Peyer's patch (tissue), 4 donors: ENCODE measurements at regions not wholly inside any gene's neighbourhood (a gene's known extent, or its start where the extent isn't known, plus 50 kb on each side); places are given as distances from the start of the nearest gene placed in this dataset.
A peak's percentile ranks its signal among the peaks of the same experiment; 100 is the strongest.

Source experiments
- DNase-seq, 3 donors: peaks; one replicate each; pipeline ENCODE4 v3.0.0-alpha.2; 2017 to 2019
- H3K27ac ChIP-seq, 4 donors: fragments of 200-600 bp; sonication (generic); one replicate each; pipeline ENCODE4 v1.5.1; 2016 to 2019
- H3K27me3 ChIP-seq, 2 donors: fragments of 200-600 bp; sonication (generic); one replicate each; pipeline ENCODE4 v1.5.1; 2019
- H3K36me3 ChIP-seq, 3 donors: fragments of 200-600 bp; sonication (generic); one replicate each; pipeline ENCODE4 v1.5.1; 2016 to 2019
- H3K4me1 ChIP-seq, 4 donors: fragments of 200-600 bp; sonication (generic); one replicate each; pipeline ENCODE4 v1.5.1; 2016 to 2019
- H3K4me3 ChIP-seq, 4 donors: fragments of 200-600 bp; sonication (generic); 1 replicate in 3 of 4; 2 replicates in 1 of 4; pipeline ENCODE4 v1.5.1; 2016 to 2019; ENCODE audit warnings: mild to moderate bottlenecking in 1 of 4
- H3K9me3 ChIP-seq, 4 donors: fragments of 200-600 bp; sonication (generic); one replicate each; pipeline ENCODE4 v1.5.1; 2016 to 2019; ENCODE audit warnings: mild to moderate bottlenecking in 1 of 4
- POLR2A ChIP-seq, 2 donors: fragments of 450-650 bp; IDR thresholded peaks; one replicate each; pipeline ENCODE4 v1.5.1; 2017; ENCODE audit warnings: antibody characterized with exemption in 2 of 2, mild to moderate bottlenecking in 2 of 2, moderate library complexity in 2 of 2
- TF ChIP-seq, protein P1 (sequence below), 6 experiments: fragments of 450-650 bp in 4 of 6; fragments of 200-600 bp in 2 of 6; sonication (generic) in 1 of 6; IDR thresholded peaks; one replicate each; pipeline ENCODE4 v1.5.1; 2017 to 2019; ENCODE audit warnings: antibody characterized with exemption in 6 of 6, mild to moderate bottlenecking in 3 of 6, moderate library complexity in 1 of 6

DNA sequence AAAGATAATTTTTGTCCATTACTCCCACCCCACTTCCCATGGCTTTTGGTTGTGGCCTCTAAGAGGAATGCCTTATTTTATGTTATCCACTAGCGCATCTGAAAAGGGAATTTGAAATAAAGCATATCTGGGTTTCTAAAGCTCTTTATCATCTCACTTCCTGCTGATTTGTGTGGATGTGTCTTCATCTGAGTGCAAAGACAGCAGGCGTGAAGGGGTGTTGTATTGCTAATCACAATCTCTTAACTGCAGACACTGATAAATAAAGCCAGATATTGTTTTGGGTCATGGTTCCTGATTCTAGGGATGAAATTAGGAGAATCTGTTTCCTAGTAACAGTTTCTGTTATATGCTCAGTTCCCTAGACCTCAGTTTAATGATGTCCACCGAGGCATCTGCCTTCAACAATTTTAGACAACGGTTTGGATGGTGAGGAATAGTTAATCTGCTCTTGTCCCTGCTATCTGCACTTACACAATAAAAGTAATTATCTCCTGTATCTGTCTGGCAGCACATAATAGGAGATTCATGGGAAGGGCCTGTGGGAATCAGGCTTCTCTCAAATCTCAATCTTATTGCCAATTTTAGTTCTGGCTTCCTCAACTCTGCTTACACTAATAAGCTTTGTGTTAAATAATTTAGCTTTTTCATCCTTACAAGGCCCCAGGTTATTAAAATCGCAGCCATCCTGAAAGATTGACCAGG, 517.9 kb upstream of the ATXN8OS start:
- Histone ChIP-seq H3K36me3 (no peaks in the 10 kb centered on the region), H3K4me3 (no peak overlapping the region), H3K27ac (no peak overlapping the region), H3K27me3 (no peaks in the 10 kb centered on the region), H3K9me3 (no peaks in the 10 kb centered on the region), H3K4me1 (no peaks in the 10 kb centered on the region)
- DNase-seq = no peak
- TF ChIP-seq POLR2A (IDR thresholded peaks at IDR 0.05) = no peak
- TF ChIP-seq, protein P1, sequence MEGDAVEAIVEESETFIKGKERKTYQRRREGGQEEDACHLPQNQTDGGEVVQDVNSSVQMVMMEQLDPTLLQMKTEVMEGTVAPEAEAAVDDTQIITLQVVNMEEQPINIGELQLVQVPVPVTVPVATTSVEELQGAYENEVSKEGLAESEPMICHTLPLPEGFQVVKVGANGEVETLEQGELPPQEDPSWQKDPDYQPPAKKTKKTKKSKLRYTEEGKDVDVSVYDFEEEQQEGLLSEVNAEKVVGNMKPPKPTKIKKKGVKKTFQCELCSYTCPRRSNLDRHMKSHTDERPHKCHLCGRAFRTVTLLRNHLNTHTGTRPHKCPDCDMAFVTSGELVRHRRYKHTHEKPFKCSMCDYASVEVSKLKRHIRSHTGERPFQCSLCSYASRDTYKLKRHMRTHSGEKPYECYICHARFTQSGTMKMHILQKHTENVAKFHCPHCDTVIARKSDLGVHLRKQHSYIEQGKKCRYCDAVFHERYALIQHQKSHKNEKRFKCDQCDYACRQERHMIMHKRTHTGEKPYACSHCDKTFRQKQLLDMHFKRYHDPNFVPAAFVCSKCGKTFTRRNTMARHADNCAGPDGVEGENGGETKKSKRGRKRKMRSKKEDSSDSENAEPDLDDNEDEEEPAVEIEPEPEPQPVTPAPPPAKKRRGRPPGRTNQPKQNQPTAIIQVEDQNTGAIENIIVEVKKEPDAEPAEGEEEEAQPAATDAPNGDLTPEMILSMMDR (IDR thresholded peaks at IDR 0.05) = no peak

DNA sequence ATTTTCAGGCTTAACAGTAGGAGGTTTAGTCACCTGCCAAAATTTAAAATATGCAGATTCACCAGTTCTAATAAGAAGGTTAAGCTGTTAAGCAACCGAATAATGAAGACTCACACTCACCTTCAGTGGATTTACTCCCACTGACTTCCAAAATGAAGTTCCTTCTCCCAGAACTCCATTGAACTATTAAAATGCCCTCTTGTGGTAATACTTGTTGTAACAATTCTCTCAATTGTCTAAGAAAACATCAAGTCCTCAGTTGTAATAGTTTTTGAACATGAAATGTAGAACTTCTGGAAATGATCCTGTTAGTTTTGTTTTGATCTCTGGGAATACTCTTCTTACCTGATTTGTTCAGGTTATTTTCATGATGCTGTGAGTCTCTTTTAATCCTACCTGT, 522.0 kb upstream of the ATXN8OS start:
- no peaks in the 10 kb centered on the region for H3K27me3 ChIP-seq
- no peak for DNase-seq
- H3K36me3 ChIP-seq = no peaks in the 10 kb centered on the region
- no peak overlapping the region for H3K4me3 ChIP-seq
- TF ChIP-seq, protein P1 (IDR thresholded peaks at IDR 0.05) = no peak
- TF ChIP-seq POLR2A (IDR thresholded peaks at IDR 0.05) = no peak
- H3K4me1 ChIP-seq = no peaks in the 10 kb centered on the region
- no peak overlapping the region for H3K27ac ChIP-seq
- H3K9me3 ChIP-seq = no peaks in the 10 kb centered on the region

DNA sequence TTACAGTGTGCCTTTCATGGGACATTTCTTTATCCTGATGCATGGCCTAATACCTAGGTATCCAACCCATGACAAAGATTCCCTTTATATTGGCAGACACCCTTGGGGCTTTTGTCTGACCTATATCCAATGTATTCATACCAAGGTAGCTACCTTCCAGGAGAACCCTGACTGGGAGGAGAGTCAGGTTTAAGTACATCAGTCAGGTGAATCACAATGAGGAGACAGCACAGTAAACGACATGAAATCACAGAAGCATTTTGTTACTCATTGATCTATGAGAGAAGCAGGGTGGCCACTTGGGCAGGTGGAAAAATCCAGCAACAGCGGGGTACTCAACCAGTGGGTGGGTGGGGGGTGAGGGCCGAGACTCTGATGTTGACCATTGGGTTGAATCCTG, 527.4 kb upstream of the ATXN8OS start:
- no peak overlapping the region for H3K4me3 ChIP-seq
- no peak for DNase-seq
- H3K4me1 ChIP-seq = no peaks in the 10 kb centered on the region
- no peaks in the 10 kb centered on the region for H3K27me3 ChIP-seq
- no peak overlapping the region for H3K27ac ChIP-seq
- no peaks in the 10 kb centered on the region for H3K9me3 ChIP-seq
- H3K36me3 ChIP-seq = no peaks in the 10 kb centered on the region
- TF ChIP-seq, protein P1 (IDR thresholded peaks at IDR 0.05) = no peak
- TF ChIP-seq POLR2A (IDR thresholded peaks at IDR 0.05) = no peak

DNA sequence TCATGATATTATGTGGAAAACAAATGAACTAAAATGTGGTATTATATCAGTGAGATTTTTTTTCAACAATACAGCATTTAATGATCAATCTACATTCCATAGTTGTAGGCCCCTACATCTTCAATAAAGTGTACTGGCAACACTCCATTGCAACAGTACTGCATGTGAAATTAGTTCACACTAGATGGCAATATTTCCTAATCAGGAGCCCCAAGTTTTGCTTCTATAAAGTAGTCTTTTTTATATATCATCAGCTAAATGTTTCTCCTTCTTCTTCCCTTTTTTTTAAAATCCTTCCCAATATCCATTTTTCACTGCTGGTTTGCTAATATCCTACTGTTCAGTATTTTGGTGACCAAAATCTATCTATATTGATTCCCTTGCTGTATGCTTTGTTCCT, 528.3 kb upstream of the ATXN8OS start:
- no peaks in the 10 kb centered on the region for H3K9me3 ChIP-seq
- no peak overlapping the region for H3K4me3 ChIP-seq
- TF ChIP-seq, protein P1 (IDR thresholded peaks at IDR 0.05) = peak in 3 of 6 experiments; percentile 16 to 17 (median 16)
- no peak for TF ChIP-seq POLR2A (IDR thresholded peaks at IDR 0.05)
- no peak overlapping the region for H3K27ac ChIP-seq
- no peaks in the 10 kb centered on the region for H3K36me3 ChIP-seq
- H3K4me1 ChIP-seq = no peaks in the 10 kb centered on the region
- no peaks in the 10 kb centered on the region for H3K27me3 ChIP-seq
- no peak for DNase-seq

DNA sequence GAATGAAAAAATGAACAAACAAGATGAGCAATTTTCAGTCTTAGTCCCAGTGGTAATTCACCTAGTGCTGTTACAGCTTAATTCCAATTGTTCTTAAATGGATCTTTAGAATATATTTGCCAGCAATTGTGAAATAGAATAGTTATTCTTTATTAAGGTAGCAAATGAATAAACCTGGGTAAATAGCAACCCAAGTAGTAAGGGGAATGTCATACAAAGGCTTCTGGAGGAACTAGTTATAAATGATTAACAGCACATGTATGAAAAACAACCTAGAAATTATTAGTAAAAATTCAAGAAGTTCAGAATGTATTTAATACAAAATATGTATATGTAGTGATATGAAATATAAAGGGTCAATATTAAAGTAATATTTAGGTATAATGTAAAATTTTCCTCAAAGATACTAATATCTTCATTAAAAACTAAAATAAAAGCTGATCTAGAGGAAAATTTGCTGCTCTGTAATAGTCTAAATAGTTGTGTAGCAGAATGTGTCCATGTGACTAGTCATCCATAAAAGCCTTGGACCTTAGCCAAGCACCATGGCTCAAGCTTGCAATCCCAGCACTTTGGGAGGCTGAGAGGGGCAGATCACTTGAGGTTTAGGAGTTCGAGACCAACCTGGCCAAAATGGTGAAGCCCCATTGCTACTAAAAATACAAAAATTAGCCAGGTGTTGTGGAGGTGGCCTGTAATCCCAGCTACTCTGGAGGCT, 535.9 kb upstream of the ATXN8OS start:
- no peak overlapping the region for H3K27ac ChIP-seq
- no peak overlapping the region for H3K4me3 ChIP-seq
- no peaks in the 10 kb centered on the region for H3K27me3 ChIP-seq
- no peaks in the 10 kb centered on the region for H3K36me3 ChIP-seq
- TF ChIP-seq POLR2A (IDR thresholded peaks at IDR 0.05) = no peak
- no peaks in the 10 kb centered on the region for H3K4me1 ChIP-seq
- DNase-seq = no peak
- H3K9me3 ChIP-seq = no peaks in the 10 kb centered on the region

DNA sequence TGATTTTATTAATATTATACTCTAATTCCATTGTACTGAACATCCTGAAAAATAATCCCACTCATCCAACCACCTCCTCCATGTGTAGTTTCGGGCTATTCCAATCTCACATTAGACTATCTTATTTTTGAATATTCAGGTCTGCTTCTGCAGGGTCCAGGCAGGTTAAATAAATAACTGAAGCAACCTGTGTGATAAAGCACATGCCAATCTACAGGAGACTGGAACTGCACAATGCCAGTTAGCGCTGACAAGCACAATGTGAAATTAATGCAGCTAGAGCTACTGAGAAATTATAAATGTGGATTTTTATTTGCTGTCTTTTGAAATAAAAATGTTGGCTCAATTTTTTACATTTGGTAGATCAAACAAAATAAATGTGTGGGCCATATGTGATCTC, 540.1 kb upstream of the ATXN8OS start:
- no peak overlapping the region for H3K27ac ChIP-seq
- DNase-seq = no peak
- no peaks in the 10 kb centered on the region for H3K36me3 ChIP-seq
- H3K27me3 ChIP-seq = no peaks in the 10 kb centered on the region
- TF ChIP-seq, protein P1 (IDR thresholded peaks at IDR 0.05) = no peak
- no peak for TF ChIP-seq POLR2A (IDR thresholded peaks at IDR 0.05)
- no peak overlapping the region for H3K4me3 ChIP-seq
- H3K9me3 ChIP-seq = no peaks in the 10 kb centered on the region
- H3K4me1 ChIP-seq = no peaks in the 10 kb centered on the region
